ENCODE measurements at regions not wholly inside any gene's neighbourhood (a gene's known extent, or its start where the extent isn't known, plus 50 kb on each side); places are given as distances from the start of the nearest gene placed in this dataset.

DNA sequence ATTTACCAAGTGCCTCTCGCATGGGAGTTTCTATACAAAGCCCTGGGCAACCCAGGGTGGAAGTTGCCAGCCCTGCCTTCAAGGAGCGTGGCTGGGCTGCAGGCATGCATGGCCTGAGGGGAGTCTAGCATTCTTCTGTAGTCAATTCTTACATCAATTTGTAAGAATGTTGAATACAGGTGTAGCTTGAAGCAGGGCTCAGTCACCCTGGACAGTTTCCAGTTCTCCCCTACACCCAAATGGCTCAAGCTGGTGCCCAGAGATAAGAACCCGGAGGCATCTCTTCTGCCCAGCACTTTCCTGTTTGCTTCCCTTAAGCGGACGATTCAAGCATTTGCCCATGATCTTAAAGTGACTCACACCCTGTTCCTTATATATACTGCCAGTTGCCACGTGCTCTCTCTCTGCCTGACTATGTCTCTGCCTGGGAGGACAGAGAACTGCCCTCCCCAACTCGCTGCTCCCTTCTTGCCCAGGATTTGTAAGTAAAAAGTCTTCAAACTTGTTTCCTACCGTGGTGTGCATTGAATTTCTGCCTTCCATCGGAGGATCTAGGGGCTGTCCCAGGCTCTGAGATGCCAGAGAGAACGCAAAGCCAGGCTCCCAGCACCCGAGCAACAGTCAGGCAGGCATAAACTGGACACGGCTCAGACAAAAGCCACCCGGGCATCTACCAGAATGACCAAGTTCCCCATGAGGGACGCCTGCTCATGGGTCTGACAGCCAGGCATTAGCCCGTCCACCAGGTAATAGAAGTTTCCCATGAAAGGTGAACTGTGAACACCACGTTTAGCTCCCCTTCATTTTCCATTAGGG, 50.9 kb upstream of the AJAP1 start:
- no peak for DNase-seq (ENCODE audit: low read depth in 2 of 2)

Data from fibroblast of skin of left biceps (primary cell).